Hypothalamus (tissue), 51 donors: ENCODE measurements at regions not wholly inside any gene's neighbourhood (a gene's known extent, or its start where the extent isn't known, plus 50 kb on each side); places are given as distances from the start of the nearest gene placed in this dataset.
A peak's percentile ranks its signal among the peaks of the same experiment; 100 is the strongest.
"Not testable (repeated sequence)": the region's sequence is repeated elsewhere in the genome, so short reads cannot be mapped to it uniquely, and the experiment has no call there.

ENCODE experiments used
- DNase-seq, 51 donors: peaks; one replicate each; lab custom pipeline; 2025; lab: John Stamatoyannopoulos, UW

- DNase-seq: no peak
Measured at GRCh38 chr5:25764733-25765132, 1120.0 kb upstream of the CDH10 start.

- DNase-seq: no peak
Measured at GRCh38 chr5:25763781-25764180, 1119.0 kb upstream of the CDH10 start.

- DNase-seq: no peak
Measured at GRCh38 chr5:25754895-25755294, 1110.1 kb upstream of the CDH10 start.

- no peak for DNase-seq
Measured at GRCh38 chr5:25744908-25745307, 1100.1 kb upstream of the CDH10 start.

DNA sequence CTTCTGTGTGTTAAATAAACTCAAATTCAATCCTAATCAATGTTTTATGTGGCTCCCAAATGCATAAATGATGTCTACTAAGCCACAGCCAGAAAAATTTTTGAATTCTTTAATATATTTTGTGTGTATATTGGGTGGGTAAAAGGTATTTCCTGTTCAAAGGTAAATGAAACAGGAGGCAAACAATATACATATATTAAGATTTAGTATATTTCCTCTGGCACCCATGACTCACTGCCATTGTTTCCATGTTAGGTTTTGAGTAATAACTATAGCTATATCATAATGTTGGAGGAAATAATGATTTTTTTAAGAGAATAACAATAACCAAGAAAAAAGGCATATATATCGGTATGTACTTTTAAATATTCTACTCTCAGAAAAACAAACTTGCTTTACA lies 1071.9 kb upstream of the CDH10 start:
- DNase-seq: no peak

DNA sequence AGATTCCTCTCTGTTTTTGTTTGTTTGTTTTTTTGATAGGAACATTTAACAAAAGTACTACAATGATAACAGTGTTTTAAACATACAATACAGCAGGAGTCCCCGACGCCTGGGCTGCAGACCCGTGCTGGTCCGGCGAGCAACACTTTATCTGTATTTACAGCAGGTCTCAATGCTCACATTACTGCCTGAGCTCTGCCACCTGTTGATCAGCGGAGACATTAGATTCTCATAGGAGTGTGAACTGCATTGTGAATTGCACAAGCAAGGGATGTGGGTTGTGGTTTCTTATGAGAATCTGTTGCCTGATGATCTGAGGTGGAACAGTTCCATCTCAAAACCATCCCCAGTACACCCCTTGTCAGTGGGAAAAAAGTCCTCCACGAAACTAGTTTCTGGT lies 1068.5 kb upstream of the CDH10 start:
- DNase-seq: no peak

DNA sequence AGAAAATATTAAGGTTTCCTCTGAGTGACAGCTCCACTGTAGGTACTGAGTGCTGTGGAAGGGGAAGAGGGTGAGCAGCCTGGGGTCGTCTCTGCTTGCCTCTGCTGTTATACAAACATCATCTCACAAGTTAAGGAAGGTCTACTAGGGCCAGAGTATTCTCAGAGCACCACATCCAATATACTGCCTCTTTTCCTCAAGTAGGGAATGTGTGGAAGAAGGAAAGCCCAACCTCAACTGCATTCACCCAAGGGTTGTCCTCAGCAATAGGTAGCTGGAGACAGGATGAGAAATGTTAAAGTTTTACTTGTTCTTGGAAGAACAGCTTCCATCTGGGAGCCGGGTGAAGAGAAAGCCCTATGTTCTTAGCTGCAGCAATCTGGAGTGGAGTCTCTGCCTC lies 1062.3 kb upstream of the CDH10 start:
- DNase-seq: no peak

DNA sequence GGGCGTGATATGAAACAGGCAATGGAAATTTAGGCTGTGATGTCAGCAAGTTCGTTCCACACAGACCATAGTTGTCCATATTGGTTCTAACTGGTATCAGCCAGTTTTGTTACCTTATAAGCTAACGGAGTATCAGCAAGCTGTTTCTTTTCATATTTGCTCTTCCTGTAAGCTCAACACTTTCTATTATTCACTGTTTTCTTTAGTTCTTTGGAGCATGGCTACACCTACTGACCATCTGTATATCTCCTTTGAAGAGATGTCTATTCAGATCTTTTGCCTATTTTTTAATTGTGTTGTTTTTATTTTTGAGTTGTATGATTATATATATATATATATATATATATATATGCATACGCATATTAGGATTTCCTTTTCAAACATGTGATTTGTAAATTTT lies 1057.2 kb upstream of the CDH10 start:
- DNase-seq: no peak

- peak in 2 of 51 donors; percentile 0 to 5 for DNase-seq
Measured at GRCh38 chr5:25694801-25695200, 1050.0 kb upstream of the CDH10 start.

- no peak for DNase-seq
Measured at GRCh38 chr5:25688156-25688555, 1043.4 kb upstream of the CDH10 start.

GRCh38 chr5:25669645-25670401 lies 1025.0 kb upstream of the CDH10 start:
- DNase-seq: no peak

- DNase-seq: no peak
Measured at GRCh38 chr5:25662610-25663009, 1017.8 kb upstream of the CDH10 start.

GRCh38 chr5:25650316-25650715 lies 1005.5 kb upstream of the CDH10 start:
- DNase-seq: not testable (repeated sequence)

- no peak for DNase-seq
Measured at GRCh38 chr5:25649628-25650265, 1005.0 kb upstream of the CDH10 start.

- DNase-seq: no peak
Measured at GRCh38 chr5:25646421-25647341, 1001.9 kb upstream of the CDH10 start.

GRCh38 chr5:25641124-25641523 lies 996.3 kb upstream of the CDH10 start:
- DNase-seq: no peak

GRCh38 chr5:25619273-25619672 lies 974.5 kb upstream of the CDH10 start:
- DNase-seq: no peak

DNA sequence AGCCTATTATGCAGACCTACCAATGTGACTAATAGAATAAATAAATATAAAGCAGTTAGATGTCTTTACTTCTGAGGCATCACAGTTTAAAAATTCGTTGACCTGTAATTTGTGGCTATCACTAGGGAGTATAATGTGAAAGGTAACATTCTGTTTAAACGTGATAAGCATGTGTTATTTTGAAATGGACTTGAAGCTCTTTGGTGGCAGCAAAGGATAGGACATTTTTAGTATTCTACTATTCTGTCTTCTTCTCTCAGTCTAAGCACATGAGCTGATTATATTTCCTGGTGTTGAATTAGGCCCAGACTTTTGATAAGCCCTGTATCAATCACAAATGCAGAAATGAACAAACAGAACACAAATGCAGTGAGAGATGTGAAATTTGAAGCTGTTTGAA lies 974.0 kb upstream of the CDH10 start:
- DNase-seq: no peak

DNA sequence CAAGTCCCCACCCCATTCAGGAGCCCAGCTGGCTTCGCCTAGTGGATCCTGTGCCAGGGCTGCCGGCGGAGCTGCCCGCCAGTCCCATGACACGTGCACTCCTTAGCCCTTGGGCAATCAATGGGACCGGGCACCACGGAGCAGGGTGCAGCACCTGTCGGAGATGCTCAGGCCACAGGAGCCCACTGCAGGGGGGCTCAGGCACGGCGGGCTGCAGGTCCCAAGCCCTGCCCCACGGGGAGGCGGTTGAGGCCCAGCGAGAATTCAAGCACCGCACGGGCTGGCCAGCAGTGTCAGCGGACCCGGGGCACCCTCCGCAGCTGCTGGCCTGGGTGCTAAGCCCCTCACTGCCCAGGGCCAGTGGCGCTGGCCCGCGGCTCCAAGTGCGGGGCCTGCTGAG lies 969.7 kb upstream of the CDH10 start:
- no peak for DNase-seq

DNA sequence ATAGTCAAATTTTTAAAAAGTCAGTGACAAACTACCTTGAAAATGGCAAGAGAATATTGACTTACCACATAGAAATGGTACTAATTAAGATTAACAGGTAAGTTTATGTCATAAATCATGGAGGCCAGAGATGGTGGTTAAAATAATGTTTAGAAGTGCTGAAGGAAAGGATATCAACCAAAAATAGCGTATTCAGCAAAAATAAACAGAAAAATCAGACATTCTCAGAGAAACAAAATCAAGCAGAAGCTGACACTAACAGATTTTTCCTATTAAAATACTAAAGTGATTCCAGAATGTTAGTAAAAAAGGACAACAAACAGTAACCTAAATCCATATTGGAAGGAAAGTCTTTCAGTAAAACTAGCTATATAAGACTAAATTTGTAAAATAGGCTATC lies 959.9 kb upstream of the CDH10 start:
- DNase-seq: no peak

DNA sequence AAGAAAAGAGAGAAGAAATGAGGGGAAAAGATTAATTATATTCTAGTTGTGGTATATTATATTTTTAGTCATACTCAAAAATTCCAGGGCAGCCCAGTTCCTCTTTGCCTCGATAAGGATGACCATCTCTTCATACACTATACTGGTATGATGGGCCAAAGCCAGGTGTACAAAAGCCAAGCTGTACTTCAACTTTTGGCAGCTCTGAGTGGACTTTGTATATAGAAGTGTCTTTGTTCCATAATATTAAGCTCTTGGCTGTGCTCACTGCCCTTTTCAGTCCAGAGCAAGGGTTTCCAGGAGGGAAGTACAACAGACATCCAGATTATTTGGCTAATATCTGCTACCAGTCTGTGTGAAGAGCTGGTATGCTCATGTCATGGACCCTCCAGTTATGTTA lies 934.3 kb upstream of the CDH10 start:
- DNase-seq: no peak
